DND-41 (cell line): ENCODE measurements at regions not wholly inside any gene's neighbourhood (a gene's known extent, or its start where the extent isn't known, plus 50 kb on each side); places are given as distances from the start of the nearest gene placed in this dataset.

Experiments
- ATAC-seq: fragments of 200-7000 bp; cut with Tn5 transposase; 3 replicates; pipeline ENCODE4 v1.9.1; 2021; ENCODE audit warnings: low read depth; ENCODE audit not compliant: insufficient read depth
- DNase-seq: peaks from one replicate; pipeline ENCODE4 v3.0.0-alpha.2; 2020
- H2AFZ ChIP-seq: 2 replicates; pipeline ENCODE4 v1.6.0; 2012; ENCODE audit warnings: low read depth, low read length
- H3K27ac ChIP-seq: 2 replicates; pipeline ENCODE4 v1.5.1; 2012; ENCODE audit warnings: low read length, inconsistent platforms
- H3K27me3 ChIP-seq: fragments of 200-600 bp; sonication (generic); 2 replicates; pipeline ENCODE4 v1.6.0; 2012; ENCODE audit warnings: low read length, mild to moderate bottlenecking, inconsistent platforms; ENCODE audit not compliant: insufficient read depth, poor library complexity
- H3K36me3 ChIP-seq: 2 replicates; pipeline ENCODE4 v1.5.1; 2012; ENCODE audit warnings: low read length, inconsistent platforms; ENCODE audit not compliant: insufficient read depth
- H3K4me1 ChIP-seq: 2 replicates; pipeline ENCODE4 v1.5.1; 2012; ENCODE audit warnings: mild to moderate bottlenecking, low read length; ENCODE audit not compliant: insufficient read depth
- H3K4me2 ChIP-seq: 2 replicates; pipeline ENCODE4 v1.6.0; 2012; ENCODE audit warnings: mild to moderate bottlenecking, moderate library complexity, low read length, inconsistent platforms; ENCODE audit not compliant: insufficient read depth
- H3K4me3 ChIP-seq, 2 experiments: fragments of 200-600 bp in 1 of 2; shearing (Covaris generic) in 1 of 2; 2 replicates each; pipeline ENCODE4 v1.5.1; 2012 to 2016; ENCODE audit warnings: inconsistent platforms in 2 of 2, low read length in 2 of 2, mild to moderate bottlenecking in 2 of 2, low read depth in 1 of 2, moderate library complexity in 1 of 2
- H3K79me2 ChIP-seq: 2 replicates; pipeline ENCODE4 v1.6.0; 2012; ENCODE audit warnings: low read length, inconsistent platforms; ENCODE audit not compliant: insufficient read depth
- H3K9ac ChIP-seq: 2 replicates; pipeline ENCODE4 v1.6.0; 2012; ENCODE audit warnings: low read depth, mild to moderate bottlenecking, inconsistent platforms, low read length, moderate library complexity
- H3K9me3 ChIP-seq: 2 replicates; pipeline ENCODE4 v1.5.1; 2012; ENCODE audit warnings: low read length, moderate library complexity, mild to moderate bottlenecking, inconsistent platforms; ENCODE audit not compliant: insufficient read depth, severe bottlenecking
- H4K20me1 ChIP-seq: 2 replicates; pipeline ENCODE4 v1.6.0; 2012; ENCODE audit warnings: low read length; ENCODE audit not compliant: insufficient read depth
- CTCF ChIP-seq: IDR thresholded peaks from 2 replicates; pipeline ENCODE4 v1.5.1; 2012; ENCODE audit warnings: borderline replicate concordance, low read length, moderate library complexity, mild to moderate bottlenecking; ENCODE audit not compliant: poor library complexity, severe bottlenecking; ENCODE audit errors: extremely low read depth
- EZH2 ChIP-seq: IDR thresholded peaks from 3 replicates; pipeline ENCODE4 v1.6.1; 2012; ENCODE audit warnings: borderline replicate concordance, low read depth, mild to moderate bottlenecking, moderate library complexity, low read length, inconsistent platforms; ENCODE audit not compliant: severe bottlenecking

GRCh38 chr20:39458452-39458851 lies 496.3 kb downstream of the DHX35 start:
- H2AFZ ChIP-seq: no peak overlapping the region
- no peak overlapping the region for H3K9ac ChIP-seq
- no peak for DNase-seq
- no peaks in the 10 kb centered on the region for H3K36me3 ChIP-seq
- H4K20me1 ChIP-seq: no peaks in the 10 kb centered on the region
- no peak overlapping the region for H3K4me2 ChIP-seq
- no peaks in the 10 kb centered on the region for H3K79me2 ChIP-seq
- H3K27me3 ChIP-seq: no peaks in the 10 kb centered on the region
- H3K4me3 ChIP-seq: no peak overlapping the region
- no peak for ATAC-seq
- no peaks in the 10 kb centered on the region for H3K4me1 ChIP-seq
- H3K27ac ChIP-seq: no peak overlapping the region
- no peak for TF ChIP-seq EZH2
- no peak for TF ChIP-seq CTCF
- no peaks in the 10 kb centered on the region for H3K9me3 ChIP-seq

GRCh38 chr20:39453890-39454289 lies 491.7 kb downstream of the DHX35 start:
- Histone ChIP-seq H3K4me3 (no peak overlapping the region), H4K20me1 (no peaks in the 10 kb centered on the region), H2AFZ (no peak overlapping the region), H3K27me3 (no peaks in the 10 kb centered on the region), H3K27ac (no peak overlapping the region), H3K4me2 (no peak overlapping the region), H3K79me2 (no peaks in the 10 kb centered on the region), H3K9ac (no peak overlapping the region), H3K4me1 (no peaks in the 10 kb centered on the region), H3K36me3 (no peaks in the 10 kb centered on the region), H3K9me3 (no peaks in the 10 kb centered on the region)
- TF ChIP-seq EZH2 (no peak), CTCF (no peak)
- DNase-seq (no peak), ATAC-seq (no peak)

- TF ChIP-seq CTCF (no peak), EZH2 (no peak)
- no peak overlapping the region for H3K27ac ChIP-seq
- DNase-seq: no peak
Measured at GRCh38 chr20:39452583-39453340, 490.6 kb downstream of the DHX35 start.

More at GRCh38 chr20:39452583-39453340, 490.6 kb downstream of the DHX35 start:
- no peaks in the 10 kb centered on the region for H3K27me3 ChIP-seq
- no peaks in the 10 kb centered on the region for H3K4me1 ChIP-seq
- H3K36me3 ChIP-seq: no peaks in the 10 kb centered on the region
- no peak for ATAC-seq
- H3K9ac ChIP-seq: no peak overlapping the region
- no peak overlapping the region for H3K4me2 ChIP-seq
- no peak overlapping the region for H2AFZ ChIP-seq
- no peaks in the 10 kb centered on the region for H4K20me1 ChIP-seq
- H3K4me3 ChIP-seq: no peak overlapping the region
- no peaks in the 10 kb centered on the region for H3K9me3 ChIP-seq
- no peaks in the 10 kb centered on the region for H3K79me2 ChIP-seq
